ENCODE measurements at regions not wholly inside any gene's neighbourhood (a gene's known extent, or its start where the extent isn't known, plus 50 kb on each side); places are given as distances from the start of the nearest gene placed in this dataset.

GRCh38 chr3:64306745-64307144 lies 81.5 kb upstream of the PRICKLE2 start:
- DNase-seq, result no peak

GRCh38 chr3:64305731-64306130 lies 80.5 kb upstream of the PRICKLE2 start:
- DNase-seq, result no peak

- DNase-seq, result no peak
Observed at GRCh38 chr3:64304828-64305410, 79.7 kb upstream of the PRICKLE2 start.

- DNase-seq, result no peak
Observed at GRCh38 chr3:64303881-64304280, 78.6 kb upstream of the PRICKLE2 start.

- DNase-seq, result no peak
Observed at GRCh38 chr3:64303401-64303800, 78.1 kb upstream of the PRICKLE2 start.

- no peak for DNase-seq
Observed at GRCh38 chr3:64301476-64301875, 76.2 kb upstream of the PRICKLE2 start.

- no peak for DNase-seq
Observed at GRCh38 chr3:64300790-64301423, 75.6 kb upstream of the PRICKLE2 start.

GRCh38 chr3:64299206-64299605 lies 73.9 kb upstream of the PRICKLE2 start:
- no peak for DNase-seq

GRCh38 chr3:64297563-64297962 lies 72.3 kb upstream of the PRICKLE2 start:
- no peak for DNase-seq

GRCh38 chr3:64295594-64295993 lies 70.3 kb upstream of the PRICKLE2 start:
- DNase-seq, result no peak

GRCh38 chr3:64294771-64295170 lies 69.5 kb upstream of the PRICKLE2 start:
- no peak for DNase-seq

- no peak for DNase-seq
Observed at GRCh38 chr3:64293121-64293520, 67.9 kb upstream of the PRICKLE2 start.

GRCh38 chr3:64291956-64292355 lies 66.7 kb upstream of the PRICKLE2 start:
- no peak for DNase-seq

GRCh38 chr3:64291345-64291744 lies 66.1 kb upstream of the PRICKLE2 start:
- no peak for DNase-seq

GRCh38 chr3:64290864-64291263 lies 65.6 kb upstream of the PRICKLE2 start:
- DNase-seq, result no peak

- DNase-seq, result no peak
Observed at GRCh38 chr3:64290161-64290560, 64.9 kb upstream of the PRICKLE2 start.

GRCh38 chr3:64289622-64290021 lies 64.4 kb upstream of the PRICKLE2 start:
- no peak for DNase-seq

- no peak for DNase-seq
Observed at GRCh38 chr3:64278625-64279024, 53.4 kb upstream of the PRICKLE2 start.

- DNase-seq, result no peak
Observed at GRCh38 chr3:64276131-64276530, 50.9 kb upstream of the PRICKLE2 start.
